Caki2 (cell line): ENCODE measurements at regions not wholly inside any gene's neighbourhood (a gene's known extent, or its start where the extent isn't known, plus 50 kb on each side); places are given as distances from the start of the nearest gene placed in this dataset.

Experiments
- DNase-seq: peaks from one replicate; pipeline ENCODE4 v3.0.0-alpha.2; 2015; ENCODE audit warnings: low read depth
- in situ Hi-C: cut with HindIII; loops from 2 replicates; pipeline ENCODE4 v1.10.0; 2016; ENCODE audit warnings: low sequenced_read_pairs, low pct_unique_long_range_greater_than_20kb, mixed read lengths

- in situ Hi-C loops: no loop called here
- DNase-seq: no peak
These were observed 139.5 kb downstream of the KIF18A start for GRCh38 chr11:27968461-27968860.

DNA sequence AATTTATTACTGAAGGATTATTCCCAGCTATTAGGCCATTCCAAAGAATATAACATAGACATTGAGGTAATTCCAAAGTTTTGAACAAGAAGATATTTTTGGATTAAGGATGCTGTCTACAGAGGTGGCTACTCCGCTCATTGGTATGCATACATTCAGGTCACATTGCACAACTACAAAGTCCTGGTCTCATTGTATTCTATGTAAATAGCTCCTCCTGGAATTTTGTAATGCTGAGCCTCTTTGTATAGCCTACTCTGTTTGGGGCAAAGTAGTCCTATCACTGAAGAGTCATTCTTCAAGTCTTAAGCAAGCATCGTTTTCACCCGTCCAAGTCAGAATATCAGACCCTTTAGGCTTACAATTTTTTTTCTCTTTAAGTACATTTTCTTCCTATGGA, 142.4 kb downstream of the KIF18A start:
- no peak for DNase-seq
- in situ Hi-C loops: no loop called here

DNA sequence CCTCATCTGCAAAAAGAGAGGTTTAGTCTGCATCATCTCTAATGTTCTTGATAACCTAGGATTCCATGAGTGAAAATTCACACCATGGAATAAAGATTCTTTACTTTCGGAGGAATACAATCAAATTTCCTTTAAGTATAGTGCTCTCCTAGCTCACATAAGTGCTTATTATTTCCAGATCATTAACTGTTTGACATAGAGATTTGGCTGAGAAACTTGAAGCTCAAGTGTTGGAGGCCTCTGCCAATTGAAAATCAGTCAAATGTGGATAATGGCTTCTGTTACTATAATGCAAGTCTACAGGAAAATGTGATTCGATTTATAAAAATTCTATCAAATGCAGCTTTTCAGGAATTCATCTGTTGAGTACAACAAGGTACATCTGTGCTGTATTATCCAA, 144.6 kb downstream of the KIF18A start:
- no peak for DNase-seq
- in situ Hi-C loops: no loop called here

DNA sequence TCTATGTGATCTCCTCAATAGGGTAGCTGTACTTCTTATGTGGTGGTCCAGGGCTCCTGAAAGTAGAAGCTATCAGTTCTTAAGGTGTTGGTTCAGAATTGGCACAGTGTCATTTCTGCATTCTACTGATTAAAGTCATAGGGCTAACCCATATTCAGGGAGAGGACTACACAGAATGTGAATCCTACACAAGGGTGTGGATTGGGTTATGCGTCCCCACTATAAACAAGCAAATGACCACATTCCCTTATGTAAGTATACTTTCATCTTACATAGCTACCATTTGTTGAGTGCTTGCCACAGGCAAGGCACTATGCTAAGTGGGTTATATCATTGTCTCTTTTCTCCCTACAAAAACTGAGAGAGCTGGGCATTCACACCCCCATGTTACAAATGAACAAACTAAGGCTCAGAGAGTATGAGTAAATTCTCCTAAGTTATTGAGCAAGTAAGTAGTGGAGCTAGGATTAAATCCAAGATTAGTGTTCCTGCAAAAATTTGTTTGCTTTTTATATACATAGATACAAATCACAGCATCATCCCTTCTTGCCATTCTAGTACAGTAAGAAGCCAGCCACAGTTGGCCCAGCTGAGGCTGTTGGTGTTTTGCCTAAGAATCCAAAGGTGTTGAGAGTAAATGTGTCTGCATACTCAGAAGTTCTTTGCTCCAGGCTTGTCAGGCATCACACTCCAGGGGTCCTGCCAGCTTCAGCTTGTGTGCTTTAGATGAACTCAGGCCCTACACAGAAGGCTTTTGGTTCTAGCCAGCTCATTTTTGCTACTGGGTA, 157.8 kb downstream of the KIF18A start:
- in situ Hi-C loops: no loop called here
- DNase-seq: no peak

DNA sequence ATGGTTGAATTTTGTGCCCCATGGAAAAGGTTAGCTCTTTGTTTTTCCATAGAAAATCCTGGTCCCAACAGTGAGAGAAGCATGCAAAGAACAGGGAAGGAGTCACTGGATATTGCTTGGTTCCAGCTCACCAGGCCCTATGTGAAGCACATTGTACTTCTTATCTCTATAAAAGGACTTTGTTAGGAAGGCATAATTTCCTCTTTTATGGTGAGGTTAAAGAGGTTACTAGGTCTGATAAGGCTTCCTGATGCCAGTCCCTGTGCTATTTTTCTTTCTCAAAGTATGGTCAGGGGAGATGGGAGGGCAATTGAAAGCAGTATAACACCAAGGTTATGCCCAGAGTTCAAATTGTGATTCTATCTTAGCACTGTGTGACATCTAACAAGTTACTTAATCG, 162.6 kb downstream of the KIF18A start:
- in situ Hi-C loops: no loop called here

DNA sequence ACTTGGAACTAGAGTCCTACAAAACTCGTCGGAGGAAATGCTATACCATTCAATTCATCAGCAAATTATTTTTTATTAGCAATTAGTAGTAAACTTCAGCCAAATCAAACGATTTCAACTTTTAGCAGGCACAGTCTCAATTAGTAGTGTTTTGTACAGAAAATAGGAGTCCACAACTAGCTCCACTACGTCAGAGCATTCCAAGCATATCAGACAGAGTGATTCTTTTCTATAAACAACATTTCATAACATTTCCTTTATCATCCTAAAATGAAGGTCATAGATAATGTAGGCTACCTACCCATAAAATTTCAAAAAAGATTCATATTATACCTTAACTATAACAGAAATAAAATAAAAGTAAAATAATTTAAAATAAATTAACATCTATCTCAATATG, 169.9 kb downstream of the KIF18A start:
- DNase-seq: no peak
- in situ Hi-C loops: no loop called here

More for the DNA sequence above, 162.6 kb downstream of the KIF18A start:
- no peak for DNase-seq

DNA sequence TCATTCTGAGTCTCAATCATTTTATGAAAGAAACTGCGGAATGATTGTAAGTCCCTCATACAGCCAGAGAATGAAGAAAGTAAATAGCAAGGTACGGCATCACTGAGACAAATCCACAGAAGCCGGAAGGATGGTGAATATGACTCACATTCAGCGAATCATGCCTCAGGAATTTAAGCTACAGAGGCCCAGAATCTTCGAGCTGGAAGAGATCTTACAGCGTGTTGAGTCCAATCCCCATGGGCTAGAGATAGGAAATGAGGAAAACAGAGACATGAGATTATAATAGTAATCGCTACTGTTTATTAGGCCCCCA, 173.2 kb downstream of the KIF18A start:
- in situ Hi-C loops: no loop called here

DNA sequence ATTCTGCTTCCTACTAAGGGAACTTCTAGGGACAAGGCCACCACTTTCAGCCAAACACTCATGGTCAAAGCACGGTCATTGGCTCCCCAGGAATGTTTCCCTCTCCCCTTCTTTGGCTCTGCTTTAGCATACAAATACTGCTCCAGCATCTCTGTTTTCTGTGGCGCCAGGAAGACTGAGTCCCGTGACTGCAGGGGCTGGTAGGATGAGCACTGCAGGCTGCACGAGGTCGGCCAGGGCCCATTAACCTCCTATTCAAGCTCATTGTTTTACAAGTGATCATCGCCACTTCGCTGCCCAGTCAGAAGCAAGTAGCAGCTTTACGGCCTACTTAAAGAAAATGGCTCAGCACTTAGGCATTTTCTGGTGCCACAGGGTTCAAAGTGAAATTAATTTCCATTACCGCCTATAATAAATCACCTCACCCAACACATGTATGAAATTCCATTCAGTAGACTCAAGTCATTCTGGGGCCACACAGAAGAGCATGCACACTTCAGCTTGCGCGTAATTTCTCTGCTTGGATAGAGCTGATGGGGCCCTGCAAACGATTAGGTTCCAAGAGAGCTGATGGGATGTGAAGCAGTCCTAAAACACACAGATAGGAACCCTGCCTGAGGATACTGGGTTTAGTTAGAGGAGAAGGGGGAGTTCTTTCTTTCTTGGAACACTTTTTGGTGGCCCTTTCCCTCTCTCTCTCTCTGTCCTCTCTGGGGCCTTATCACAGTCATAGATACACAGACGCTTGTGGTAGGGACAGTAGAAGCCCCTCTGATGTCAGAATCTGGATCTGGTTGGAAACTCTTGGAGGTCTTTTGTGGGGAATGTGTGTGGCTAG, 173.7 kb downstream of the KIF18A start:
- peak; percentile 98 for DNase-seq
- in situ Hi-C loops: no loop called here

More for the DNA sequence above, 173.2 kb downstream of the KIF18A start:
- DNase-seq: peak; percentile 82

DNA sequence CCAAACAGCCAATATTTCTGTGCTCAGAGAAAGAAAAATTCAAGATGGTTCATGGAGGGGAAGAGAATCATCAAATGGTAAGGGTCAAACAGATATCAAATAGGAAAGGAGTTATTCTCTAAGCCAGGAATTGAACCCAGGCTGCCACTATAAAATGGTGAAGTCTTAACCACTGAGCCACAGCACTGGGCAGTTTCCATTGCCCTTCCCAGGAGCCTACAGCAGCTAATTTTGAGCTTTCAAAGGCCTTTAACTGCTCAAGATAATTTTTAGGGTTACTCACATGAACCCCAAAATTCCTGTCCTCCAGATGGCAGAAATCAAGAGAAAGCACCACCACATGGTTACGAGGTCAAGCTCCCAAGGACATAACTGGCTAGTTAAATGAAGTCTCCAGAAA, 176.2 kb downstream of the KIF18A start:
- no peak for DNase-seq
- in situ Hi-C loops: no loop called here

- no peak for DNase-seq
- in situ Hi-C loops: no loop called here
These were observed 177.0 kb downstream of the KIF18A start for GRCh38 chr11:27930946-27931345.

GRCh38 chr11:27928809-27929208, 179.1 kb downstream of the KIF18A start:
- no peak for DNase-seq
- in situ Hi-C loops: no loop called here

- peak; percentile 73 for DNase-seq
- in situ Hi-C loops: no loop called here
These were observed 180.9 kb downstream of the KIF18A start for GRCh38 chr11:27926981-27927481.

- DNase-seq: no peak
- in situ Hi-C loops: no loop called here
These were observed 181.5 kb downstream of the KIF18A start for GRCh38 chr11:27926486-27926885.

- no peak for DNase-seq
- in situ Hi-C loops: no loop called here
These were observed 186.5 kb downstream of the KIF18A start for GRCh38 chr11:27921472-27921871.

- no peak for DNase-seq
- in situ Hi-C loops: no loop called here
These were observed 191.3 kb downstream of the KIF18A start for GRCh38 chr11:27916541-27917100.

GRCh38 chr11:27914080-27914479, 193.9 kb downstream of the KIF18A start:
- DNase-seq: no peak
- in situ Hi-C loops: no loop called here

GRCh38 chr11:27913650-27914049, 194.3 kb downstream of the KIF18A start:
- DNase-seq: no peak
- in situ Hi-C loops: no loop called here

- DNase-seq: no peak
- in situ Hi-C loops: no loop called here
These were observed 195.0 kb downstream of the KIF18A start for GRCh38 chr11:27912916-27913315.
